Pulmonary artery endothelial cell (primary cell): ENCODE measurements at regions not wholly inside any gene's neighbourhood (a gene's known extent, or its start where the extent isn't known, plus 50 kb on each side); places are given as distances from the start of the nearest gene placed in this dataset.
"Not testable (repeated sequence)": the region's sequence is repeated elsewhere in the genome, so short reads cannot be mapped to it uniquely, and the experiment has no call there.

Experiments used
- DNase-seq: peaks from one replicate; pipeline ENCODE4 v3.0.0-alpha.2; 2011; ENCODE audit warnings: low read depth, low spot score

GRCh38 chr21:28090546-28090945 is 902.1 kb downstream of the LTN1 start:
- DNase-seq: no peak

- no peak for DNase-seq
Observed at GRCh38 chr21:28089599-28090441, 902.9 kb downstream of the LTN1 start.

- no peak for DNase-seq
Observed at GRCh38 chr21:28086861-28087581, 905.7 kb downstream of the LTN1 start.

- DNase-seq: no peak
Observed at GRCh38 chr21:28084951-28085350, 907.7 kb downstream of the LTN1 start.

- no peak for DNase-seq
Observed at GRCh38 chr21:28083350-28083749, 909.3 kb downstream of the LTN1 start.

- DNase-seq: no peak
Observed at GRCh38 chr21:28078126-28078525, 914.6 kb downstream of the LTN1 start.

GRCh38 chr21:28074676-28075075 is 918.0 kb downstream of the LTN1 start:
- no peak for DNase-seq

- no peak for DNase-seq
Observed at GRCh38 chr21:28072601-28073000, 920.1 kb downstream of the LTN1 start.

DNA sequence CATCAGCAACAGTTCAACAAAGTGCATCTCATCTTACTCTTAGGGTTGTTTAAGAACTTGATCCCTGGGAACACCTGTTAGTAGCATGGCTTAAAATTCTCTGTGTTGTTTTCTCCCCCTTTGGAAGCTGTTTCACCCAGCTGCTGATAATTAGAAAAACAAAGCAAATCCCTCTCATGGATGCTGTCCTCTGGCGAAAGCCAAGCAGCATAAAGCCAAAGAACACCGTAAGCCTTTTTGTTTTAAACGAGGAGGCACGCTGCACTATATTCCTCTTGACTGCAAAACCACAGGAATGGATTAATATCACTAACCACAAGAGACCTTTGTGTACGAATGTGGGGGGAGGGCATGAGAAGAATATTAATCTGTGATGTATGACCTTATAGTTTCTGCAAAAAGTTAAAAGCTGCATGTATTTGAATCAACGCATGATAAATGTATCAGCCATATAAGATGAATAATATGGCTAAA is 923.2 kb downstream of the LTN1 start:
- no peak for DNase-seq

DNA sequence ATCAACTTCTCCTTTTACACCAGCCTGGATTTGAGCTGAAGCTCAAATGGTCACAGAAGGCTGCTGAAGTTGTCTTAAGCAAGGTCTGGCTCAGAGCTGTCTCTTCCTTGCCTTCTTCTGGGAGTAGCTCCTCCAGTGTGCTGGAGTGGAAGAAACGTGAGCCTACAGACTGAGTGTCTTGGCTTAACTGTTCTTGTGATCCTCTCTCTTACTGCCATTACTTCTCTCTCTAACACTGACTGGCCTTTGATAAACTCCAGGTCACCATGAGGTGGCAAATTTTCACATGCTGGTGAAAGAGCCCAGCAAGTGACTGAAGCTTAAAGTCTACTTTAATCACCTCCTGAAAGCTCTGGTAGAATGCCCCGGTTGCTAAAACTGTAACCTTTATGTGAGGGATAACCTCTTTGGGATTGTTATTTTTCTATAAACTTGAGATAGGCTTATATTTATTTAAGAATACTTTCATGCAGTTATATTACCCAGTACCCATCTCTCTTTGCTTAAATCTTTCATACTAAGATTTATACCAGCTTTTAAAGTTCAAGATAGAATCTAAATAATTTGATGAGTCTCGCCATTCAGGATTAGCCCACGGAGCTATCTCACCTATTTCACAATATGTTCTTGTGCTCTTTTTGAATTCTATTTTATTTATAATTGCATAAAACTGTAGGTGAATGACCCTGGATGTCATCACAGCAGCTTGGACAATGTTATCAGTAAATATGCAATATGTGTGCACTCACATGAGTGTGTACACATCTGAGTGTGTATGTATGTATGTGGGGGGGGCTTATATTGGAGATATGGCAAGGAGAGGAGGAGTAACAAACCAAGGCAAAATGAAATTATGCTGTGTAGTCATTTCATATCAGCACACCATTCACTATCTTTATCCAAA is 924.0 kb downstream of the LTN1 start:
- DNase-seq: no peak

DNA sequence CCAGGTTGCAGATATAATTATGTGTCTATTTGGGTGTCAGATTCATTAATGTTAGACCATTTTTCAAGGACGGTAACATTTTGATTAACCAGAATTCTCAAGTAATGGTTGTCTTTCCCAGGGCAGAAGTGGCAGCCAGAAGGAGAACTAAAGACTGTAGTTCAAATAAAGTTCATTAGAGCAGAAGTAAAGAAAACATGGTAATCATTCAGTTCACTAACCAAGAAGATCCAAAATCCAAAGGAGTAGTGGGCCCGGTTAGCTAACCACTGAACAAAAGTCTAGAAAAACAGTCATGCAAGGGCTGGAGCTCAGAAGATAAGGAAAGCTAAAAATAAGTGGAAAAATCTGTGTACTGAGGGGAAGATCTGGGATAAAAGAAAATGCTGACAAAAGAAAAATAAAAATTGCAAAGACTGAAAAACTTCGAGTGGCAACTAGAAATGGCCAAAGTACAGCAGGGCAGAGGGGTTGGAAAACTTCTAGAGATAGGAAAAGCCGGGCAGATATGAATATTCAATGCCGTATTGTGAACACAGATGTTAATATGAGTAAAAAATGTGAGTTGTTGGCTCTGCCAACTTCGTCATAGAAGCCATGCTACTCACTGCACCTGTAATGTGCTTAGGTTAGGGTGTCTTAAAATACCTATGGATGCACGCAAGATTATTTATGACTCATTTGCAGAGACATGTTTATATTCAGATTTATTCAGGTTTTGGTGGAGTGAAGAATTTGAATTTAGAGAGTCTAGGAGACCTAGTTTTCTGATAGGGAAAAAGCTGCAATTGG is 925.9 kb downstream of the LTN1 start:
- no peak for DNase-seq

DNA sequence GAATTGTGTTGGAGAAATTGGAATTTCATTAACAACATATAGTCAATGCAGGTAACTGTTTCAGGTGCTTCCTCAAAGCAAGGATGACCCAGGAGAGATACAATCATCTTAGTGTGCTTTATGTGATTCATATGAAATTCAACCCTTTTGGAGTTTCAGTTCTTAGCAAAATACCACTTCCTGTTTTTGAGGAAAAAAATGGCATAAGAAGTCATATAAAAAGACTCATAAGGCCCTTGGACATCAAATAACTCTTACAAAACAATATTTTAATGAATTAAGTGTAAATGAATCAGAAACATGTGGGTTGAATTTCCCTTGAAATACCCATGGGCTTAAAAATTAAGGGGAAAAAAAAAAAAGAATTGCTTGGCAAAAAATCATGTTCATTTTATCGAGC is 926.6 kb downstream of the LTN1 start:
- DNase-seq: no peak

GRCh38 chr21:28063241-28064216 is 929.1 kb downstream of the LTN1 start:
- no peak for DNase-seq

DNA sequence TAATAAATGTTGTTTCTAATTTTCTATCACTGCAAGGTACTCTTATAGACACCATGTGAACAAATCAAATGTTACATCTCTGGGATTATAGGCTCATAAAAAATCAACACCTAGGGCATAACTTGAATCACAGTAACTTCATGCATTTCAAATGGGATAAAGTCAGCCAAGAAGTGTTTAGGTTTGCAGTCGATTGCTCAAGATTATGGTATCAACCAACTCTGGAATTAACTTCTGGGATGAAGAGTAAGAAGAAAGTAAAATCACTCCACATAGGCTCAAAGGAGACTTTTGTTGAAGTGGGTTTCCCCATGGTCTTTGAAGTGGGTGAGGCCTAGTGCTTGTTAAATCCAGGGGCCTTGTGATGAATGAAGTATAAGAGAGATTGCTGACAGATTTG is 939.7 kb downstream of the LTN1 start:
- not testable (repeated sequence) for DNase-seq

DNA sequence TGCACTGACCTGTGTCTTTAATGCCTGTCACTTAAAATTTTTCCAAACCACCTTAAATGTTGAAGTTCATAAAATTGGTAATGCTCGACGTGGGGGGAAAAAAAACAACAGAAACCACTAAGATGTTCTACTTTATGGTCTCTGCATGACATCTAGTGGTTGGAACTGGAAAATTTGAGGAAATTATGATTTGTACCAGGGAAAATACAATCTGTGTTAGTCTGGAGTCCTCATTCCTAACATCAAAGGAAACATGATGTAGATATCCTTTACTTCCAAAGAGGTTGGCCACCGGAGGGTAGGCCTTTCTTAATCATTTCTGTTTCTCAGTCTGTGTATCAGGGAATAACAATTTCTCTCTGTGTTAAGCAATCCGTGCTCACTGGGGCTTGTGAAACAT is 941.0 kb downstream of the LTN1 start:
- DNase-seq: peak; percentile 2

- not testable (repeated sequence) for DNase-seq
Observed at GRCh38 chr21:28035692-28036091, 957.0 kb downstream of the LTN1 start.

DNA sequence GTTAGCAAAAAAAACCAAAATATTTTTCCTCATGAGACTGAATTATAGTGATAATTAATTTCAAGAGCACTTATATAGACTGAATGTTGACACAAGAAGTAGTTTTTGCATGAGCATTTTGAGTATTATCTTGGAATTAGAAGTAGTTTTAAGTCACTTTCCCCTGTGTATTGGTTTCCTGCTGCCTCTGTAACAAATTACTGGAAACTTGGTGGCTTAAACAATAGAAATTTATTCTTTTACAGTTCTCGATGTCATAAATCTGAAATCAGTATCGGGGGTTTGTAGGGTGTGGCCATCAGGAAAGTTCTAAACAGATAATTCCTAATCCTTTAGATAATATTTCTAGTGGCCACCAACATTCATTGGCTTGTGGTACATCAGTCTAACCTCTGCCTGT is 957.8 kb downstream of the LTN1 start:
- not testable (repeated sequence) for DNase-seq

DNA sequence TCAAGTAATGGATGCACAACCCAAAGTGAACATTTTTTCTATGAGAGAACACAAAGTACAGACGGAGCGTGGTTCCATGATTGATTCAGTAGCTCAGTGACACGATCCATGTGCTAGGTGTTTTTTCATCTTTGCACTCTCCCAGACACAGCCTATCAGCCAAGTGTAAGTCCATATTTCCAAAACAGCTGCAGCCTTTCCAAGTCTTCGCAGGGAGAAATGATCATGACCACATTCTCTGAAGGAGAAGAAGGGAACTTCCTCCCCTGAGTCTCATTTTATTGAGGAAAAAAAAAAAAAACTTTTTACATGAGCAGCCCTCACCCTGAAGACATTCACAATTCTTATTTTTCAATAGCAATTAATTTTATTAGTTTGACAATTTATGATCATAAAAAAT is 958.3 kb downstream of the LTN1 start:
- not testable (repeated sequence) for DNase-seq

DNA sequence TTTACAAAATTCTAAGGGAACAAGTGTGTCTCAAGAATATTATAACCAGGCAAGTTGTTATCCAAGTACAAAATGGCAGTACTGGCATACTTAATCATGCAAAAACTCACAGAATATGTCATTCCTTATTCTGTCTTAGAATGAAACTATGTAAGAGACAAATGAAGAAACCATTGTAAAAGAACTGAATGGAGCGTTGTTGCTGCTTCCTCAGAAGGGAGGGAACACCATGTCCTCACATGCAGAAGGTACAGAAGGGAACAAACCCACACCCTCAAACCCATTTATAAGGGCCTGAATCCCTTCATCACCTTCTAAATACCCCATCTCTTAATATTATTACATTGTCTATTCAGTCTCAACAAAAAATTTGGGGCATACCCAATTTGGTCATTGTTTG is 960.0 kb downstream of the LTN1 start:
- not testable (repeated sequence) for DNase-seq

DNA sequence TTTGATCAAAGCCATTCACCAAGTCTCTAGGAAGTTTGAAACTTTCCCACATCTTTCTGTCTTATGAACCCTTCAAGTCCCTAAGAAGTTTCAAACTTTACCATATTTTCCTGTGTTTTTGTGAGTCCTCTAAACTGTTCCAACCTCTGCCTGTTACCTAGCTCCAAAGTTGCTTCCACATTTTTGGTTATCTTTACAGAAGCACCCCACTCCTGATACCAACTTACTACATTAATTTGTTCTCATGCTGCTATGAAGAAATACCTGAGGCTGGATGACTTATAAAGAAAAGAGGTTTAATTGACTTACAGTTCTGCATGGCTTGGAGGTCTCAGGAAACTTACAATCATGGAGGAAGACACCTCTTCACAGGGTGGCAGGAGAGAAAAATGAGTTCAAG is 961.6 kb downstream of the LTN1 start:
- DNase-seq: not testable (repeated sequence)
